Forelimb muscle (tissue), 1 donor: ENCODE measurements at regions not wholly inside any gene's neighbourhood (a gene's known extent, or its start where the extent isn't known, plus 50 kb on each side); places are given as distances from the start of the nearest gene placed in this dataset.

Experiments
- DNase-seq: peaks from one replicate; pipeline ENCODE4 v3.0.0-alpha.2; 2013; ENCODE audit warnings: low read depth

DNA sequence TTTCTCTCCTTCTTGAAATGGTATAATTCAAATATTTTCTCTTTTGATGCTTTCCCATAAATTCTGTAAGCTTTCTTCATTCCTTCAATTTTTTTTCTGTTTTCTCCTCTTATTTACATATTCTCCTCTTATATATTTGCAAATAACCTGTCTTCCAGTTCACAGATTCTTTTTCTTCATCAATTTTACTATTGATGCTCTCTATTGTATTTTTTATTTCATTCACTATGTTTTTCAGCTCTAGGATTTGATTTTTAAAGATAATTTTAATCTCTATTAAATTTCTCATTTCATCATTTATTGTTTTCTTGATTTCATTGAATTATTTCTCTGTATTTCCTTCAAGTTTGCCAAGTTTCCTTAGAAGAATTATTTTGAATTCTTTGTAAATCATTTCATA is 54.0 kb upstream of the PRPS1L1 start:
- DNase-seq, result no peak

DNA sequence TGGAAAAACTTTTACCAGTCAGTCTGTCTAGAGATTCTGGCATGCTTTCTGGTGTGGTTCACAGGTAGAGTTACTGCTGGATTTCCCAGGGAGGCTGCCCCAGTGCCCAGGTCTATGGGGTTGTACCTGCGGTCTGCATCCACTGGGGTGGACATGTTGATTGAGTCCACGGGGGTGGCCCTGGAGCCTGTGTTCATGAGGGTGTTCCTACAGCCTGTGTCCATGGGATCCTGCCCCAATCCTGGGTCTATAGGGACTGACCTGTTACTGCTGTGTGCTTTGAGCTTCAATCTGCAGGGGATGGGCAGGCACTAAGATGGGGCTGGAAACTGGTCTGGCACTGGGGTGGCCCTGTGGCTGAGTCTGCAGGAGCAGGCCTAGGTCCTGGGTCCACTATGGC is 54.5 kb upstream of the PRPS1L1 start:
- DNase-seq, result no peak

GRCh38 chr7:18086165-18087025 is 58.7 kb upstream of the PRPS1L1 start:
- no peak for DNase-seq

GRCh38 chr7:18087026-18087686 is 59.5 kb upstream of the PRPS1L1 start:
- DNase-seq, result no peak

DNA sequence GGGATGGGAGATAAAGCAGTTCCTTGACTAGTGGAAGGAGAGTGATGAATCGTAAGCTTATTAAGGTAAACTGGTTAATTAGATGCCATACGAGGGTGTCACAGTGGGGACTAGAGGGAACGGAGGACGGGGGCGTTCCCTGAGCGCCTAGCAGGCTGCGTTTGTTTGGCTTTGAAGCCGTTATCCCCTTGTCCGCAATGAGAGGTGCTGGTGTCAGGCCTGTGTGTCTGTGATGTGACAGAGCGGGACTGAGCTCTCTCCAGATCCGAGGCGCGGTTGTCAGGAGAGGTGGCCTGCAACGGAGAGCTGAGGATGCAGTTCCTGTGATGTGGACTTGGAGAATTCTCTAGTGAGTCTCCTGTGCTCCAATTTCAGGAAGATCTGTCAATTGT is 60.0 kb upstream of the PRPS1L1 start:
- no peak for DNase-seq

GRCh38 chr7:18096087-18096486 is 68.4 kb upstream of the PRPS1L1 start:
- no peak for DNase-seq

DNA sequence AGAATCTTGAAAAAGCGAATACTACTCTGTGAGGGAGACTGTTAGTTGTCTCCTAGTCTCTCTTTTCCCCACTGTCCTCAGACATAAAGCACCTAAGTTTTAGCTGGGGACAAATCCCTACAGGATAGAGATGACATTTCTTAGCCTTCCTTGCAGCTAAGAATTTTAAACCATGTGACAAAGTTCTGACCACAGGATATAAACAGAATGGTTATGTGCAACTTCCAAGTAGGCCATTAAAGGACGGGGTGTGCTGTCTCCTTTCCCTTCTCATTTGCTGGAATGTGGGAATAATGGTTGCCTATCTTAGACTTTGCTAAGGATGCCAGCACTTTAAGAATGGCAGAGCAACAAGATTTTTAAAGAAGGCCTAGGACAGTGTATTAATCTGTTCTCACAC is 74.9 kb upstream of the PRPS1L1 start:
- DNase-seq, result no peak

DNA sequence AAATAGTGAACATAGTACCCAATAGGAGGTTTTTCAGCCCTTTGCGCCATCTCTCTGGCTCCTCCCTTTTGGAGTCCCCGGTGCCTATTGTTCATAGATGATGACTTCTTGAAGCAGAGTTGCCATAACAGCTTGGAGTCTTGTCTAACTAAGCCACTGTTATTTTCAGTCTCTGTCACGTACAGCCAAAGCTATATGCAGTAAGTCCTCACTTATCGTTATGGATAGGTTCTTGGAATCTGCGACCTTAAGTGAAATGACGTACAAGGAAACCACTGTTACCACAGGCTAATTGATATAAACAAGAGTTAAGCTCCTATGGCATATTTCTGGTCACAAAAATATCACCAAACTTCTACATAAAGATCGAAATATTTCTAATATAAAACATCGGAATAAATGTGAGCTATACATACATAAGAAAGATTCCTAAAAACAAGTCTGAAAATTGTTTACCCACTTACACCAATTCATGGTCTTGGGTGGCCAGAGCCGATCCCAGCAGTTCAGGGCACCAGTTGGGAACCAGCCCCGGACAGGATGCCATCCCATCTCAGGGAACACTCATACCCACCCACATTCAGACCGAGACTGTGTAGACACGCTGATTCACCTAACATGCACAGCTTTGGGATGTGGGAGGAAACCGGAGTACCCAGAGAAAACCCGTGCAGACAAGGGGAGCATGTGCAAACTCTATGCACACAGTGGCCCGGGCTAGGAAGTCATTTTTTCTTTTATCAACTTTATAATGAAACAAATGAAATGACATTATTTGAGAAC is 76.0 kb upstream of the PRPS1L1 start:
- DNase-seq, result no peak

GRCh38 chr7:18109762-18110161 is 82.1 kb upstream of the PRPS1L1 start:
- DNase-seq, result no peak

DNA sequence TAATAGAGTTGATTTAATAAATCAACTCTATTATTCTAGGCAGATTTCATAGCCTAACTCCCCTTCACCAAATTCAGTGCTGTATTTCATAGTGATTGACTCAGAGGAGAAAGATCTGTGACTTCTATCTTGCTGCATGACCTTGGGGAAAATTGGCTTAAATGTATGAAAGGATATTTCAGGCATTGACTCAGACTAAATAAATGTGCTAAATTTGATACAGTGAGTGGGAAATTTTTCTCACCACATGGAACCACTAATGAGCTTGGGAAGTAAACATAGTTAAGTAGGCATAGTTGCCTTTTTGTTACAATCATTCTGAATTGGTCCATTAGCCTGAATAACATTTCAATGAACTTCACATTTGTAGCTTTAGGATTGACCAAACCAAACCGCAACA is 89.0 kb upstream of the PRPS1L1 start:
- DNase-seq, result no peak

GRCh38 chr7:18117482-18117881 is 89.8 kb upstream of the PRPS1L1 start:
- DNase-seq, result no peak

DNA sequence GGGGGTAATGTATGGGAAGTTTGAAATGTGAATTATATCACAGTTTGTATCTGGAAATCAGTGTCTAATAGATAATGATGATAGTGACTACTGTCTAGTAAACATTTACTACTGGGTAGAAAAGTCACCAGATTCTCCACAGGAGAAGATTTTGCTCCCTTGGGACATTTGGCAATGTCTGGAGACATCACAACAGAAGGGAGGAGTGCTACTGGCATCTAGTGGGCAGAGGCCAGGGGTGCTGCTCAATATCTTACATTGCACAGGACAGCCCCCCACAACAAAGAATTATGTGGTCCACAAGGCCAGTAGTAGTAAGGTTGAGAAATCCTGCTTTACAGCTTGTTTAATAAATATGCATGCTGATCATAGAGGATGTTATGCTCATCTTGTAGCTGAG is 92.3 kb upstream of the PRPS1L1 start:
- DNase-seq, result no peak

- no peak for DNase-seq
These were observed 96.0 kb upstream of the PRPS1L1 start for GRCh38 chr7:18123508-18124239.

- peak; percentile 9 for DNase-seq
These were observed 97.8 kb upstream of the PRPS1L1 start for GRCh38 chr7:18125476-18125875.

- DNase-seq, result no peak
These were observed 98.6 kb upstream of the PRPS1L1 start for GRCh38 chr7:18126281-18126680.

DNA sequence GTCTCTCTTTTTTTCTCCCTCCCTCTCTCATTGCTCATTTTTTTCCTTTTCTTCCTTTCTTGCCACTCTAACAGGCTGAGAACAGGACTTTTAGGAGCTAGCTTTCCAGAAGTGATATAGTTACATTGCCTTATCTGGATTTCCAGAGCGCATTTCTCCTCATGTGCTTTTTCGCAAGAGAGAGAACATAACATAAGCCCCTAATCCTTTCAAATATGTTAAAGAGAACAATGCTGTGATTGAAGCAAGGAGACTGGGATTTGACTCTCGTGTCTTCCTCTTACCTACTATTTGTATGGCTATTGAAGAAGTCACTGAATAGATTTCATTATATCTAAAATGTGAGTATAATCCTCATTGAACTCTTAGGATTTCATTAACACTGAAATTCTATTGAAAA is 101.2 kb upstream of the PRPS1L1 start:
- DNase-seq, result no peak

DNA sequence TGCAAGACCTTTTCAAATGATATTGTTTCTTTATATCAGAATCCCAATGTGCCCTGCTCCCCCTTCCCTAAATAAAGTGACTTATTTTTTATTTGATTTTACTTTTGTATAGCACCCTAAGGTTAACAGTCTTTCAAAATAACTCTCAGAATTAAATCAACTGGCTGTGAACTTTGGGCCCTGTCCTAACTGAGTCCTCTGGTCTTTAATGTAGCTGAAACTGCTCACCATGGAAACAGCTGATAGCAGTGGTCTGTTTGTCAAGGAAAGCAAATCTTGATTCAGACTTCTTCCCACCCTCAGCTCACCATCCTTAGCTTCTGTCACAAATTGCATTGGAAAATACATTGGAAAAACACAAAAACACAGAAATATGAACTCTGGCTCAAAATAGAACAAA is 105.2 kb upstream of the PRPS1L1 start:
- DNase-seq, result no peak

DNA sequence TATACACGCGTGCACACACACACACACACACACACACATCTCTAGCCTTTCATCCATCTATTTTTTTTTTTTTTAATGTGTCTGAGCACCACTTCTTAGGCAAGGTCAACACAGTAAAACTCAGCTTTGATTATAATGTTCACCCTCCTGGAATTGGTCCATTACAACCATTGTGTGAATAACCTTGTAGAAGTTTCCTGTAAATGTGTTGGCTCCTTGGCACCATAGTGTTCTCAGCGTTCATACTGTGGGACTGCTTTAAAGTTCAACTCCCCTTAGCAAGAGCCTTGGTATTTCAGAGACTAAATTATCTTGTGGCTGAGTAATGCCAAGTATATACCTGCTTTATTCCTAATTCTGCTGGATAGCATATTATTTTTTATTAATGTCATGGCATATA is 106.3 kb upstream of the PRPS1L1 start:
- no peak for DNase-seq

- no peak for DNase-seq
These were observed 113.3 kb upstream of the PRPS1L1 start for GRCh38 chr7:18140943-18141342.

GRCh38 chr7:18144166-18144565 is 116.5 kb upstream of the PRPS1L1 start:
- no peak for DNase-seq

GRCh38 chr7:18145160-18145559 is 117.5 kb upstream of the PRPS1L1 start:
- no peak for DNase-seq

DNA sequence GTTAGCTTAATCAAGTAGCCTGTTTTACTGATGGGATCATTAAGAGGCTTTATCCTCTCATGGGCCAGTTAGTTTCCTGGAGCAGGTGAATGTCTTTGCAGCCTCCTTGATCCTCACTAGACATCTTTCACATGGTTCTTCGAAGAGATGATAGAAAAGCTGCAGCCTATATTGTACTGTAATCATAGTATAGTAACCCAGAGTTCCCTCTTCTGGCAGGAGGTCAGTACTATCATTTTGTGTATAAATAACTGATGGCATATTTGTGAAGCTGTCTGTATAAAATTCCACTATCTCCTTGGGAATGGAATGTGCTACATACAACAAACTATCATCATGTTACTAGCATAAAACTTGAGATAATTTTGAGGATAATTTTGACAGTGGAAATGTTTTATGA is 123.8 kb upstream of the PRPS1L1 start:
- DNase-seq, result no peak
